GM21619 (cell line): ENCODE measurements at regions not wholly inside any gene's neighbourhood (a gene's known extent, or its start where the extent isn't known, plus 50 kb on each side); places are given as distances from the start of the nearest gene placed in this dataset.

ENCODE experiments used
- ATAC-seq: cut with Tn5 transposase; IDR thresholded peaks from one replicate; pipeline ENCODE4 v1.9.1; 2021; ENCODE audit not compliant: unreplicated experiment

- ATAC-seq, result peak; percentile 59
Measured at GRCh38 chr9:31394015-31394473, 990.4 kb upstream of the ACO1 start.

- no peak for ATAC-seq
Measured at GRCh38 chr9:31412081-31412480, 972.4 kb upstream of the ACO1 start.

- ATAC-seq, result no peak
Measured at GRCh38 chr9:31415164-31415563, 969.3 kb upstream of the ACO1 start.

DNA sequence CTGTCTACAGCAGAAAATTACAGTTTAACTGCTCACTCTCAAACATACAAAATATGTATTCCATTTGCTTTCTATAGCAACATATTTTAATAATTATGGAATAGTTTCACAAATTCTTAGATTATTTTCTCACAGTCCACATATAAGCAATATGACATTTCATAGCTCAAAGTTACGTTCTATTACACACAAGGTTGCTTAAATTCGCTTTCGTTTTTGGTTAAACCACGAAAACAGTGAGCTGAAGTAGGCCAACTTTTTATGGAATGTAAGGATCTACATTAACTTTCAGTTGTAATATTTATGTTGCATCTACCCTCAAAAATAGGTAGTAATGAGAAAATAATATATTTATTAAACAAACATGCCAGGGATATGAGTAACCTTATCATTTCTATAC lies 966.0 kb upstream of the ACO1 start:
- ATAC-seq, result no peak

- peak; percentile 70 for ATAC-seq
Measured at GRCh38 chr9:31443630-31444457, 940.6 kb upstream of the ACO1 start.

GRCh38 chr9:31445357-31445756 lies 939.1 kb upstream of the ACO1 start:
- no peak for ATAC-seq

DNA sequence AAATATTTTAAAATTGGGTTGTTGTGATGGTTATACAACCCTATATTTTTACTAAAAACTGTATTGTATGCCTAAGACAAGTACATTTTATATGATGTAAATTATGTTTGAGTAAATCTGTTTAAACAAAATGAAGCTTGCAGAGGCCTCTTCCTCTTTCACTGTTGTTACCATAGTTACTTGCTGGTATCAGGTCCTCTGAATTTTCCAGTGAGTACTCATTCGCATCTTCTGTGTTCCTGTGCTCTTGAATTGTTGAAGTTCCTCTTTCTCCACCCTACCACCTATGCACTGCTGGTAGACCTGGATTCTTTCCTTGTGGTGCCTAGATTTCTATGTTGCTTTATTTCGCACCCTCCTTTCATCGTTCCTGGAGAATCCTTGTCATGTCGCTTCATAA lies 938.5 kb upstream of the ACO1 start:
- ATAC-seq, result peak; percentile 64

- ATAC-seq, result no peak
Measured at GRCh38 chr9:31467075-31467474, 917.4 kb upstream of the ACO1 start.

GRCh38 chr9:31470051-31470450 lies 914.4 kb upstream of the ACO1 start:
- ATAC-seq, result no peak

- no peak for ATAC-seq
Measured at GRCh38 chr9:31471010-31471409, 913.4 kb upstream of the ACO1 start.

DNA sequence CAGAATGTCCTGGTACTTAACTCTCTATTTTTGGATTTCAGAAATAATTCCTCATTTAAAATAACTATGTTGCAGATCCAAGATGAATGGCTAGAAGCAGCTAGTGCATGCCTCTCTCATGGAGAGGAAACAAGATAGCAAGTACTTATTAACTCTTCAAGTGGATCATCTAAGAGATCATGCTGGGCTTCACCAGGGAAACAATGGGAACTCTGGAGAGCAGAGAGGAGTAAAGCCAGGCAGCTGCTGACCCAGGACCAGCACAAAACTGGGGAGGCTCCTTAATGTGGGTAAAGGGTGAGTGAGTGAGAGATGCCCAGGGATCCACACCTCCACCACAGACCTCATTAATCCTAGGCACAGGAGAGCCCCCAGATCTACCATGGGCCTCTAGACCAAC lies 897.8 kb upstream of the ACO1 start:
- ATAC-seq, result no peak

- ATAC-seq, result no peak
Measured at GRCh38 chr9:31490551-31491106, 893.8 kb upstream of the ACO1 start.

DNA sequence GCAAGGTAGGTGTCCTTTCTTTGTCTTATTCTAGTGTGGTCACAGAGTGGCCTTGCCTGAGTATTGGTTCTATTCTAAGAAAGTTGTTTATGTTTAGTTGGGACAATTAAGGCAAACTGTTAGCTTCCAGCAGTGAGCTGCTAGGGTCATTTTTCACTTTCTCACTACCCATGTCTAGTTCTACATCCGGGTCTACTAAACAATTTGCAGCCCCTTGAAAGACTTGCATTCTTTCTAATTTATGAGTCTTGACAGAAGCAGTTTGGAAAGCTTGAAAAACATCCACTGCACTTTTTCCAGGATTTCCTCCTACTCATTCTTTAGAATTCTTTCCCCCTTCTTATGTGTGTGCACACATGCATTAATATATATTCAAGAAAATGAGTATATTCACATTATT lies 892.2 kb upstream of the ACO1 start:
- no peak for ATAC-seq

DNA sequence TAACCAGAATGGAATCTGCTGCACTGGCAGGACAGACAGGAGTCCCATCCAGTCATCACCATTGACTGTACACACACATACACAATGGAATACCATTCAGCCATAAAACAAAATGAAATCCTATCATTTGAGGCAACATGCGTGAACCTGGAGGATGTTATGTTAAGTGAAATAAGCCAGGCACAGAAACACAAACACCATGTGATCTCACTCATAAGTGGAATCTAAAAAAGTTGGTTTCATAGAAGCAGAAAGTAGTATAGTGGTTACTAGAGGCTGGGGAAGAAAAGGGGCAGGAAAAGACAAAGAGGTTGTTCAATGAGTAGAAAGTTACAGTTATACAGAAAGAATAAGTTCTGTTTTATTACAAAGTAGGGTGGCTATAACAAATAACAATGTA lies 884.0 kb upstream of the ACO1 start:
- ATAC-seq, result no peak

GRCh38 chr9:31519011-31519410 lies 865.4 kb upstream of the ACO1 start:
- peak; percentile 67 for ATAC-seq

DNA sequence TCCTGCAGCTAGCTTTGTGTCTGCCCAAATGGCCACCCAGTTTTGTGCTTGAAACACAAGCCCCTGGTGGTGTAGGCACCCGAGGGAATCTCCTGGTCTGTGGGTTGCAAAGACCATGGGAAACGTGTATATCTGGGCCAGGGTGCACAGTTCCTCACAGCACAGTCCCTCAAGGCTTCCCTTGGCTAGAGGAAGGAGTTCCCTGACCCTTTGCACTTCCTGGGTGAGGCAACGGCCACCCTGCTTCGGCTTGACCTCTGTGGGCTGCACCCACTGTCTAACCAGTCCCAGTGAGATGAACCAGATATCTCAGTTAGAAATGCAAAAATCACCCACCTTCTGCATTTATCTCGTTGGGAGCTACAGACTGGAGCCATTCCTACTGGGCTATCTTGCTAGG lies 865.0 kb upstream of the ACO1 start:
- peak; percentile 8 for ATAC-seq

DNA sequence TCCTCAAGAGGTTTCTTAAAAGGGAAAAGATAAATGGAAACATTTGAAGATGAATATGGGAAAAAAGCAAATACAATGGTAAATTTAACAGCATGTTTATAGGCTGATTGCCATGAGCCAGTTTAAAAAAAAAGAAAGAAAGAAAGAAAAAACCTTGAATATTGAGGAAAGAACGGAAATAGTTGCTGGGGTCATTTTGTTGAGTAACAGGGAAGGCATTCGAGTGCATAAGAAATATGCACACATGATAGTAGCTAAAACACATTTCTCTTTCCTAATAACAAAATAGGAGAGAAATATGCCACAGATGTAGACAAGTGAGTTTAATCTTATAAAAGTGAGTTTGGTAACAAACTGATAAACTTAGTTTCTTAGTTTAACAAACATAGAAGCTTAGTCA lies 864.6 kb upstream of the ACO1 start:
- ATAC-seq, result no peak

- ATAC-seq, result peak; percentile 61
Measured at GRCh38 chr9:31520301-31521085, 864.0 kb upstream of the ACO1 start.

GRCh38 chr9:31535651-31536050 lies 848.8 kb upstream of the ACO1 start:
- no peak for ATAC-seq

- no peak for ATAC-seq
Measured at GRCh38 chr9:31536471-31536870, 848.0 kb upstream of the ACO1 start.

- ATAC-seq, result no peak
Measured at GRCh38 chr9:31541721-31542281, 842.6 kb upstream of the ACO1 start.
